DND-41 (cell line): ENCODE measurements at regions not wholly inside any gene's neighbourhood (a gene's known extent, or its start where the extent isn't known, plus 50 kb on each side); places are given as distances from the start of the nearest gene placed in this dataset.

Experiments
- ATAC-seq: fragments of 200-7000 bp; cut with Tn5 transposase; 3 replicates; pipeline ENCODE4 v1.9.1; 2021; ENCODE audit warnings: low read depth; ENCODE audit not compliant: insufficient read depth
- DNase-seq: peaks from one replicate; pipeline ENCODE4 v3.0.0-alpha.2; 2020
- H2AFZ ChIP-seq: 2 replicates; pipeline ENCODE4 v1.6.0; 2012; ENCODE audit warnings: low read depth, low read length
- H3K27ac ChIP-seq: 2 replicates; pipeline ENCODE4 v1.5.1; 2012; ENCODE audit warnings: low read length, inconsistent platforms
- H3K27me3 ChIP-seq: fragments of 200-600 bp; sonication (generic); 2 replicates; pipeline ENCODE4 v1.6.0; 2012; ENCODE audit warnings: low read length, mild to moderate bottlenecking, inconsistent platforms; ENCODE audit not compliant: insufficient read depth, poor library complexity
- H3K36me3 ChIP-seq: 2 replicates; pipeline ENCODE4 v1.5.1; 2012; ENCODE audit warnings: low read length, inconsistent platforms; ENCODE audit not compliant: insufficient read depth
- H3K4me1 ChIP-seq: 2 replicates; pipeline ENCODE4 v1.5.1; 2012; ENCODE audit warnings: mild to moderate bottlenecking, low read length; ENCODE audit not compliant: insufficient read depth
- H3K4me2 ChIP-seq: 2 replicates; pipeline ENCODE4 v1.6.0; 2012; ENCODE audit warnings: mild to moderate bottlenecking, moderate library complexity, low read length, inconsistent platforms; ENCODE audit not compliant: insufficient read depth
- H3K4me3 ChIP-seq, 2 experiments: fragments of 200-600 bp in 1 of 2; shearing (Covaris generic) in 1 of 2; 2 replicates each; pipeline ENCODE4 v1.5.1; 2012 to 2016; ENCODE audit warnings: inconsistent platforms in 2 of 2, low read length in 2 of 2, mild to moderate bottlenecking in 2 of 2, low read depth in 1 of 2, moderate library complexity in 1 of 2
- H3K79me2 ChIP-seq: 2 replicates; pipeline ENCODE4 v1.6.0; 2012; ENCODE audit warnings: low read length, inconsistent platforms; ENCODE audit not compliant: insufficient read depth
- H3K9ac ChIP-seq: 2 replicates; pipeline ENCODE4 v1.6.0; 2012; ENCODE audit warnings: low read depth, mild to moderate bottlenecking, inconsistent platforms, low read length, moderate library complexity
- H3K9me3 ChIP-seq: 2 replicates; pipeline ENCODE4 v1.5.1; 2012; ENCODE audit warnings: low read length, moderate library complexity, mild to moderate bottlenecking, inconsistent platforms; ENCODE audit not compliant: insufficient read depth, severe bottlenecking
- H4K20me1 ChIP-seq: 2 replicates; pipeline ENCODE4 v1.6.0; 2012; ENCODE audit warnings: low read length; ENCODE audit not compliant: insufficient read depth
- CTCF ChIP-seq: IDR thresholded peaks from 2 replicates; pipeline ENCODE4 v1.5.1; 2012; ENCODE audit warnings: borderline replicate concordance, low read length, moderate library complexity, mild to moderate bottlenecking; ENCODE audit not compliant: poor library complexity, severe bottlenecking; ENCODE audit errors: extremely low read depth
- EZH2 ChIP-seq: IDR thresholded peaks from 3 replicates; pipeline ENCODE4 v1.6.1; 2012; ENCODE audit warnings: borderline replicate concordance, low read depth, mild to moderate bottlenecking, moderate library complexity, low read length, inconsistent platforms; ENCODE audit not compliant: severe bottlenecking

GRCh38 chr12:107165581-107165980 is 72.2 kb upstream of the CRY1 start:
- Histone ChIP-seq H3K4me2 (no peak overlapping the region), H3K9me3 (no peaks in the 10 kb centered on the region), H3K4me1 (no peaks in the 10 kb centered on the region), H3K27me3 (peaks cover 5% of the 10 kb centered on the region), H2AFZ (no peak overlapping the region), H3K27ac (no peak overlapping the region), H3K79me2 (no peaks in the 10 kb centered on the region), H3K36me3 (no peaks in the 10 kb centered on the region), H3K4me3 (no peak overlapping the region), H3K9ac (no peak overlapping the region), H4K20me1 (no peaks in the 10 kb centered on the region)
- DNase-seq (no peak), ATAC-seq (no peak)
- TF ChIP-seq EZH2, result no peak
- TF ChIP-seq CTCF, result no peak

- Histone ChIP-seq H3K9ac (no peak overlapping the region), H3K4me1 (no peaks in the 10 kb centered on the region), H4K20me1 (no peaks in the 10 kb centered on the region), H3K36me3 (no peaks in the 10 kb centered on the region), H3K9me3 (no peaks in the 10 kb centered on the region), H3K27ac (no peak overlapping the region), H3K4me2 (no peak overlapping the region), H3K79me2 (no peaks in the 10 kb centered on the region), H3K27me3 (no peaks in the 10 kb centered on the region), H2AFZ (no peak overlapping the region), H3K4me3 (no peak overlapping the region)
- no peak for ATAC-seq
- no peak for TF ChIP-seq EZH2
- no peak for TF ChIP-seq CTCF
- no peak for DNase-seq
Observed at GRCh38 chr12:107167756-107168155, 74.4 kb upstream of the CRY1 start.

DNA sequence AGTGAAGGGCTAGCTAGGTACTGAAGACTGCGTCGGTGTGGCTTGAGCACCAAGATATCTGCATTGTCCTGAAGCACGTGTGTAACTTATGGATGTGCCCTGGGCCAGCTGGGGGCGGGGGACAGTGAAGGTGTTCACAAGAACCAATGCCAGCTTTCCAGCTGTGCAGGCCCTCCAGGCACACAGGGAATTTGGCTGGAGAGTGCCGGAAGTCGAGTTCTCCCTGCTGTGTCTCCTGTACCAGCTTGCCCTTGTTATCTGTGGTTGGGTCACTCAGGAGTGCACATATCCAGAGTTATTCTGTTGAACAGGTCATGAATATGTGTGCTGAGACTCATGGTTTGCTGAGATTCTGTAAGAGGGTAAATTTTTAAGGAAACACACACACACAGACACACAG is 75.9 kb upstream of the CRY1 start:
- H3K79me2 ChIP-seq, result no peaks in the 10 kb centered on the region
- no peaks in the 10 kb centered on the region for H3K4me1 ChIP-seq
- no peaks in the 10 kb centered on the region for H3K9me3 ChIP-seq
- H3K4me3 ChIP-seq, result no peak overlapping the region
- DNase-seq (no peak), ATAC-seq (no peak)
- no peak overlapping the region for H3K9ac ChIP-seq
- H3K36me3 ChIP-seq, result no peaks in the 10 kb centered on the region
- no peaks in the 10 kb centered on the region for H3K27me3 ChIP-seq
- TF ChIP-seq EZH2 (no peak), CTCF (no peak)
- H3K27ac ChIP-seq, result no peak overlapping the region
- no peak overlapping the region for H3K4me2 ChIP-seq
- no peaks in the 10 kb centered on the region for H4K20me1 ChIP-seq
- H2AFZ ChIP-seq, result no peak overlapping the region

- ATAC-seq (peak; percentile 73), DNase-seq (peak; percentile 11)
- Histone ChIP-seq H3K9ac (no peak overlapping the region), H3K27ac (no peak overlapping the region), H2AFZ (no peak overlapping the region), H4K20me1 (no peaks in the 10 kb centered on the region), H3K27me3 (peaks cover 4% of the 10 kb centered on the region), H3K4me3 (no peak overlapping the region), H3K79me2 (no peaks in the 10 kb centered on the region), H3K9me3 (no peaks in the 10 kb centered on the region), H3K4me1 (no peaks in the 10 kb centered on the region), H3K36me3 (no peaks in the 10 kb centered on the region), H3K4me2 (no peak overlapping the region)
- TF ChIP-seq CTCF (no peak), EZH2 (no peak)
Observed at GRCh38 chr12:107178776-107179175, 85.4 kb upstream of the CRY1 start.
